Stimulated activated CD8-positive, alpha-beta memory T cell treated with anti-CD3 and anti-CD28 coated beads, Interleukin-2, amount 100 ng/mL, for 1 hour (primary cell): ENCODE measurements at regions not wholly inside any gene's neighbourhood (a gene's known extent, or its start where the extent isn't known, plus 50 kb on each side); places are given as distances from the start of the nearest gene placed in this dataset.

Experiments
- DNase-seq, 2 donors: peaks; one replicate each; pipeline ENCODE4 v3.0.0-alpha.2; 2020; ENCODE audit warnings: low read depth in 2 of 2

DNA sequence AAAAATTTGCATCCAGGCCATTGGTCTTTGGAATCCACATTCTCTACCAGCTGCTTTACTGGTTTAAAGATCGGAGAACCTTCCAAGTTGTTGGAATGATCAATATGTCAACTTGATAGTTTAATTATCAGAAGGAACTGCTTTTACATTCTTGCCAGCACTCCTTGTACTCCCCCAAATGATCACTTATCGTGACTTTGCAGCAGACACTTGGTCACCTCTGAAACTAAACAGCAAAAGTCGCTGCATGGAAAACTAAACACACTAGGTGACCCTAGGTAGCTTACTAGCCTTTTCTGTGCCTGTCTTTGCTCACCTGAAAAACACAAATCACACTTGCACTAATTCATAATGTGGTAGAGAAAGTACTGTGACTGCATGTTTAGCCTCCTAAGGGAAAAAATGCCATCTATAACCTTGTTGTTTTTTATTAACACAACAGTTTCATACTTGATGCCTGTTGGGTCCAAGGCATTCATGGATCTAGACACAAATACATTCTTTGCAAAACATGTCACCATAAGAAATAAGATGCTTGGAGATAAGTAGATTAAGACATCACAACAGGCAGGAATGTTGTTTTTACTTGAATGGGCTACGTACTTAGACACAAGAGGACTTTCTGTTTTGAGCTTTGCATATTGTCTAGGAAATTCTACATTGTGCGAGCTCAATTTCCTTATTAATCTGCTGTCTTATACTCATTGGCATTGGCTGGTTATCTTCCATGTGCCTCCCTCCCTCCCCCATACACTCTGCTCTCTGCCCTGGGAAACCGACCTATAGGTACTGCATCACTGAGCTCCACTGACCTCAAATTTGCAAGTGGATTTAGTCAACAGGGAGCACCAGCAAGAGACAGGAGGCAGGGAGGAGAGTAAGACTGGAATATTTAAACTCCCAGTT lies 219.1 kb upstream of the STK17B start:
- DNase-seq, result no peak

DNA sequence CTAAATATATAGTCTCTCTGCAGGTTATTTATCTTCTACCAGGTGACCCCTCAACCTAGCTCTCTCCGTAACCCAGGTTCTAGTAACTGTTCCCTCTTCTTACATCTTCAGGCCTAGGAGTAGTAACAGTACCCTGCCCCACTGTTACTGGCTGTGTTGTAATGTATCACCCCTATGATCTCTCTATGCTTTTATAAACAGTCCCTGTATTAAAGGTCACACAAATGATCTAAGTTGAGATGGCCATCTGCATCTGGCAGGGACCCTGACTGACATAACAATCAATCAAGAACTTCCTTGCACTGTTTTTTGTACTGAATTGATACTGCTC lies 219.7 kb upstream of the STK17B start:
- DNase-seq, result no peak

DNA sequence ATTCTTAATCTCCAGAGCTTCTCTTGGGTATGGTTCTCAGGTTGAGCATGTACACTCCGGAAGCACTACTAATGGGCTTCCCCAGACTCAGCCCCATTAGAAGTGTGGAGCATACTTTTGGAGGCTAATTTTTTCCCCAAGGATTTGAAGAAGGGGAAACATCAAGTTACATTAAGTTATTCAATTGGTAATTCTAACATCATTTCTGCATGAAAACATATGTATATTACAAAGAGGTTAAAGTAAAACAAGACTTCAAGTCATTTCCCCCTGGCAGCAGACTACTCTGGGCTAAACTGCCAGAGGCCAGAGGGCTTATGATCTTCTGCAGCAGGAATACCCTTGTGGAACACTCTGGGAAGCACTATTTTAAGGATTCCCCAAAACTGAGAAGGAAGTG lies 227.7 kb upstream of the STK17B start:
- DNase-seq, result no peak

DNA sequence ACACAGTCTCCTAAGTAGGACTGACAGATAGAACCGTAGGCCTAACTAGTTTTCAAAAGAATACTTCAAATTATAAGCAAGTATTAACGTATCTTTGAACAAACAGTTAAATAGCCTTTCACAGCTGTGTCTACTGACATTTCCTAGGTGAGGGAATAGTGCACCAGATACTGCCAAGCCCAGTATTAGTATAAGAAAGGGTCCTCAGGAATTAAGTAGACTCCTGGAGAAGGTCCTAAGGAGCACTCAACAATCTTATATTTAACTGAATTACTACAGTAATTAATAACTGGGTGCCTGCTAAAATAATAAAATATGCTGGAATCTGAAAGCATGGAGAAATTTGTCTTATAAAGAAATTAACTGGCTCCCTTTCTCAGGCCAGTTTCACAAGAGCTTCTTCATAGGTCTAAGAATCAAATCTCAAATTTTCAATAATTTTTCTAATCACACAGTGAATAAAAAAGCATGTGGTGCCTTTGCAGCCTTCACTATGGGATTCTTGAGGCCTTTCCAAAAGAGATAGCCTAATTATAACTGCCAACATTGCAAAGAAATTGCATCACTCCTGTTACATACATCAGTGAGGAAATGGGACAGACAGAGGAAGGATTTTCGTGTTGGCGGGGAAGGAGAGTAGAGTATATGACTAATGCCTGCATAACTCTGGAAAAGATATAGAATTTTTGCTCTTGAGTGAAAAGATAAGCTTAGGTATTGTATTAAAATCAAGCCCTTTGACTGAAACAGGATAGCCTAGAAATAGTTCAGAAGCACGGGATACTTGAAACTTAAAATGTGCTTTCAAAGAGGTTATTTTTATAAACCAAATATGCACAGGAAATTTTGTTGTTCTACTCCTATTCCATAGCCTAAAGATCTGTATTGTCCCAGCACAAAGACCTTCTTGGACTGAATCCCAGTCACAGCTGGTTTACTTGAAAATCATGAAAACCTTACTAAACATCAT lies 228.6 kb upstream of the STK17B start:
- DNase-seq, result no peak

GRCh38 chr2:196403471-196403870 lies 232.1 kb upstream of the STK17B start:
- DNase-seq, result no peak

GRCh38 chr2:196404276-196404675 lies 232.9 kb upstream of the STK17B start:
- DNase-seq, result no peak

DNA sequence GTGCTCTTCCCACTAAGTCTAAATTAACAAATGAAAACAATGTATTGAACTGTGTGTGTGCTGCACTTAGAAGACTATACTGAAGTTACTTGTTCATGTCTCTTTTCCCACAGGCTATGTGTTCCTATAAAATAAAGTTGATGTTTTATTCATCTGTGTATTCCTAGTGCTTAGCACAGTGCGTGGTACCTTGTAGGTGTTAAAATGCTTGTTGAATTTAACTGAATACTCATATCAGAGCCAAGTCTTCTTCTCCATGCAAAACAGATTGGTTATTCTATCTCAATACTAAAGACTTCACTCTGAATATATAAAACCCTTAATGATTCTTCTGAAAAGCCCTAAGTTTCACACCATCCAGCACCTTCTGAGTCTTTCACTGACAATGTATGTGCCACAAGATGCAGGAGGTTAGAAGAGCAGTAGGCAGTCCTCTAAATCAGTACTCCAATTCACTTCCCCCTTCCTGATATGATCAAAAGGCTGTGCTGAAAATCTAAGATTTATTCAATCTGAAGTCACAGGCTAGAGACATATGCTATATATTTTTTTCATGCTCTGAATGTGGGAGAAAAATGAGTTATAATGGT lies 231.7 kb upstream of the CCDC150 start:
- no peak for DNase-seq

GRCh38 chr2:196409376-196409775 lies 230.1 kb upstream of the CCDC150 start:
- no peak for DNase-seq

GRCh38 chr2:196410008-196410407 lies 229.5 kb upstream of the CCDC150 start:
- DNase-seq, result no peak

- DNase-seq, result no peak
Observed at GRCh38 chr2:196413821-196414274, 225.7 kb upstream of the CCDC150 start.

DNA sequence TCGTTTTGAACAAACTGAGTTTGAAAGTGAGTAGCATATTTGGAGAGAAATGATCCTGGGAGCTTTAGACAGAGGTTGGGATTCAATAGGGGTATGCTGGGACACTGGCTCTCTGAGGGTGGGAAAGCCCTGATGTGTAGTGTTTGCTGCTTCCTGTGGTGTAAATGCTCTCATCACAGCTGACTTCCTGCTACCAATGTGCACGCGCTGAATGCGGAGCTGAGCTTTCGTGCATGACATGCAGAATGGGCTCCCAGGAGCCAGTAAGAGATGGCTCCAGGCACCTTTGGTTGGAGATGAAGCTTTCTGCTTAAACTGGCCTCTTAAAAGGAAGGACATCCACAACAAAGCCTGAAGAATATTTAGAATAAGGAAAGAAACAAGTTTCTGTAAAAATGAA lies 224.1 kb upstream of the CCDC150 start:
- no peak for DNase-seq

DNA sequence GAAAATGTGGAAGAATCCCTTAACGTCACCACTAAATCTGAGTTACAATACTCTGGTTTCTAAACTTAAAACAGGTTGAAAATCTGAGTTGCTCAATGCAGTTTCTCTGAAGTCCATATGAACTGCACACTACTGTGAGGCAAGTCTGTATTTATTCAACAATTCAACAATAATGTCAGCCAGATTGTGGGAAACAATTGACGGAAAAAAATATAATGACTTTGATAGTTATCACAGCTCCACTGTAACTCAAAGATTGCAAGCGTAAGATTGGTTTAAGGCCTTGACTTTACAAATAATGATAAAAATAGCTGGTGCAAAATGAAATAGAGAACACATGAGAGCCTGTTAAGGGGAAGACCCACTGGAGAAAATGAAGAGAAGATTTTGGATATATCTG lies 219.4 kb upstream of the CCDC150 start:
- DNase-seq, result no peak

- DNase-seq, result no peak
Observed at GRCh38 chr2:196421880-196422279, 217.6 kb upstream of the CCDC150 start.

DNA sequence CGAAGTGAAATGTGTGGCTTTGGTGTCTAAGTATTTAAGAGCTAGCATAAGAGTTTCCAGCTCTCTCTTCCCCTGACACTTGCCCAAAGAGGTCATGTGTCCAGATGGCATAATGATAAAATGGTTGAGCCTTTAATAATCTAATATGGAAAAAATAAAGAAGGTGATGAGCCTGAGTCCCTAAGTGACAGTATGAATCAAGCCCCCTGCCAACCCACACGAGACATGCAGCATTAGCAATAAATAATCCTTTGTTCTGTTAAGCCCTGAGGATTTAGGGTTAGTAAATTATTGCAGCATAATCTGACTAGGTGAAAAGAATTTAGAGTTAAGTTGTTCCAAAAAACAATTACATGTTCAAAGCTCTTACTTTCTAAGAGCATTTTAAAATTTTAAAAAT lies 217.2 kb upstream of the CCDC150 start:
- DNase-seq, result no peak

DNA sequence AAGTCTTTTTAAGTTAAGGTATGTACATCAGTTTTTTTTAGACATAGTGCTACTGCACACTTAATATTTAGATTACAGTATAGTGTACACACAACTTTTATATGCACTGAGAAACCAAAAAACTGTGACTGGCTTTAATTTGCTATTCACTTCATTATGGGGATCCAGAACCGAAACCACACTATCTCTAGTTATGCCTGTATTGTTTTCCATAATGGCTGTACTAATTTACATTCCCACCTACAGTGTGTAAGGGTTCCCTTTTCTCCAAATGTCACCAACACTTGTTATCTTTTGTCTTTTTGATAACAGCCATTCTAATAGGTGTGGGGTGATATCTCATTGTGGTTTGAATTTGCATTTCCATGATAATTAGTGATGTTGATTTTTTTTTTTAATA lies 213.4 kb upstream of the CCDC150 start:
- DNase-seq, result no peak

DNA sequence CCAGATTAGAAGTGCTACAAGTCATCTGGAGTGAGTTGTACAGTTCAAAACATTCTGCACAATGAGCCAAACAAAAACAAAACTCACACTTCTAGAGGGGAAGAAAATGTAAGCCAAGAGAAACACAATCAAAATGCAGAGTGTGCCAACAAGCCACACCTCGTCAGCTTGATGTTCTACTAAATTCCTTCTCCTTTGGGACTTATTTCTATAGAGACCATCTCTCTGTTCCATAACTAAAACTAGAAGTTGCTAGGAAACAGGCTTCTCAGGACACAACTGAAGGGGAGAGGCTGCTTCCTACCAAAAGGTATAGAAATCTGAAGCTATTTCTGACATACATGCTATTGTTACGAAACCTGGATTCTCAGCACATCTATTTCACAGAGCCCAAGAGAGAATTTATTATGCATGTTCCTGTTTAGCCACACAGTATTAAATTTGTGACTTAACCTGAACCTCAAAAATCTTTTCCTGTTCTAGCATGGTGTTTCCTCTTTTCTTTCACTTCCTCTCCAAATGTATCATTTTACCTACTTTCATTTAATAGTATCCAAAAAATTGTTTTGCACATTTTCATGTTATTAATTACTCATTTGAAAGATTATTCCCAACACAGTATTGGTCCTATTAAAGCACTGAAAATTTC lies 211.4 kb upstream of the CCDC150 start:
- no peak for DNase-seq

DNA sequence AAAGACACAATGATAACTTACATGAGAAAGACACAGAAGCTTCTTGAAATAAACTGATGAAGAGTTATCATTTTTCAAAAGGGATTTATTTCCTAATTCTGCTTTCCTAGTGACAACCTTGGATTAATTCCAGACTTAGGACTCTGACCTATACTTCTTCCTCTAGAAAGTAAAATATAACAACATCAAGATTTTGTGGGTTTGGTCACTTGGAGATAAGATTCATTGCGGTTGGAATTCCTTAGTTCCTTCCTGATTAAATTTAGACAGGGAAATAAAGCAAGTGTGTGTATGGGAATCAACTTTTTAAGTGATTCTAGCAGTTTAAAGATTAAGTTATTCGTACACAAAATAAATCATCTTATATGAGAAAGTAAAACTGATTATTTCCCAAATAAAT lies 208.4 kb upstream of the CCDC150 start:
- no peak for DNase-seq

- no peak for DNase-seq
Observed at GRCh38 chr2:196431957-196432356, 207.6 kb upstream of the CCDC150 start.

DNA sequence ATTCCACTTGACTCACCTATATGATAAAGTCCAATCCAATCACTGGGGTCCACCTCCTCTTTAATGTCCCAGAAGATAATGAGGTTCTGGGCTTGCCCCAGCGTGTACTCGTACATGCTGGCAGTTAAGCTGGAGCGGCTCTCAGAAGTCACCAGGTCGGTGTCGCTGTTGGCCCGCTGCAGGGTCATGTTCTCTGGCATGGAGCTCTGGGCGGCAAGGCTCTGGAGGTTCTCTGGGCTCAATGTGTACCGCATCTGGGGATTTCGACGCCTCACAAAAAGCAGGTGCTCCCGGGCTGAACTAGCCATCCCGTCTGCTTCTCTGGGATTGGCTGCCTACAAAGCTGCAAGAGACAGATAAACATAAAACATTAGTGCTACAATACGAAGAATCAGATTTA lies 206.4 kb upstream of the CCDC150 start:
- DNase-seq, result no peak

- no peak for DNase-seq
Observed at GRCh38 chr2:196434217-196434616, 205.3 kb upstream of the CCDC150 start.

- no peak for DNase-seq
Observed at GRCh38 chr2:196435189-196435588, 204.3 kb upstream of the CCDC150 start.

DNA sequence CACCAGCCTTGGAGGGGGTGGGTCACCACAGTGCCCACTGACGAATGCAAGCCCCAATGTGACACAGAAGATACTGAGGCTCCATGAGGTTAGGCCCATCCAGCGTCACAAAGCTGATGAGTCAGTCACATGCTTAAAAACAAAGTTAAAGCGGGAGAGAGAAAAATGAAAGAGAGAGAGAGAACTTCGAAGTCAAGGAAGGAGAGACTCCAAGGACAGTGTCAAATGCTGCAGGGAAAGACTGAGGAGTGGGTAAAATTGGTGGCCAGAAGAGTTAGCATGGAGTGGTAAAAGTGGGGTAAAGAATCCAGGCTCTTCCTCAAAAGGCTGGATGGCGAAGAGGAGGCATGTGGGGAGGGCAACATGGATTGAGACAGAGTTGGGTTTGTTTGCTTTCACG lies 201.9 kb upstream of the CCDC150 start:
- DNase-seq, result no peak
